ENCODE measurements at regions not wholly inside any gene's neighbourhood (a gene's known extent, or its start where the extent isn't known, plus 50 kb on each side); places are given as distances from the start of the nearest gene placed in this dataset.

GRCh38 chr11:115599125-115599524 is 94.9 kb upstream of the CADM1 start:
- no peak for DNase-seq

GRCh38 chr11:115598257-115598901 is 94.2 kb upstream of the CADM1 start:
- DNase-seq = no peak

- DNase-seq = no peak
Observed at GRCh38 chr11:115591380-115591779, 87.2 kb upstream of the CADM1 start.

- DNase-seq = no peak
Observed at GRCh38 chr11:115590254-115590653, 86.0 kb upstream of the CADM1 start.

GRCh38 chr11:115587718-115588342 is 83.6 kb upstream of the CADM1 start:
- no peak for DNase-seq

- no peak for DNase-seq
Observed at GRCh38 chr11:115585361-115586024, 81.3 kb upstream of the CADM1 start.

- DNase-seq = no peak
Observed at GRCh38 chr11:115581871-115582639, 77.8 kb upstream of the CADM1 start.

GRCh38 chr11:115580927-115581680 is 76.9 kb upstream of the CADM1 start:
- DNase-seq = no peak

- no peak for DNase-seq
Observed at GRCh38 chr11:115580416-115580815, 76.2 kb upstream of the CADM1 start.

- DNase-seq = no peak
Observed at GRCh38 chr11:115579181-115579825, 75.1 kb upstream of the CADM1 start.

- no peak for DNase-seq
Observed at GRCh38 chr11:115578275-115578674, 74.1 kb upstream of the CADM1 start.

GRCh38 chr11:115577701-115578100 is 73.5 kb upstream of the CADM1 start:
- no peak for DNase-seq

- DNase-seq = no peak
Observed at GRCh38 chr11:115576606-115577380, 72.6 kb upstream of the CADM1 start.

GRCh38 chr11:115572551-115572950 is 68.3 kb upstream of the CADM1 start:
- no peak for DNase-seq

- no peak for DNase-seq
Observed at GRCh38 chr11:115566180-115566764, 62.1 kb upstream of the CADM1 start.

- no peak for DNase-seq
Observed at GRCh38 chr11:115564851-115565250, 60.6 kb upstream of the CADM1 start.

- no peak for DNase-seq
Observed at GRCh38 chr11:115561116-115561515, 56.9 kb upstream of the CADM1 start.

GRCh38 chr11:115558635-115559034 is 54.4 kb upstream of the CADM1 start:
- no peak for DNase-seq

- DNase-seq = no peak
Observed at GRCh38 chr11:115557681-115558080, 53.5 kb upstream of the CADM1 start.

- DNase-seq = no peak
Observed at GRCh38 chr11:115556984-115557383, 52.8 kb upstream of the CADM1 start.
